ENCODE measurements at regions not wholly inside any gene's neighbourhood (a gene's known extent, or its start where the extent isn't known, plus 50 kb on each side); places are given as distances from the start of the nearest gene placed in this dataset.

DNA sequence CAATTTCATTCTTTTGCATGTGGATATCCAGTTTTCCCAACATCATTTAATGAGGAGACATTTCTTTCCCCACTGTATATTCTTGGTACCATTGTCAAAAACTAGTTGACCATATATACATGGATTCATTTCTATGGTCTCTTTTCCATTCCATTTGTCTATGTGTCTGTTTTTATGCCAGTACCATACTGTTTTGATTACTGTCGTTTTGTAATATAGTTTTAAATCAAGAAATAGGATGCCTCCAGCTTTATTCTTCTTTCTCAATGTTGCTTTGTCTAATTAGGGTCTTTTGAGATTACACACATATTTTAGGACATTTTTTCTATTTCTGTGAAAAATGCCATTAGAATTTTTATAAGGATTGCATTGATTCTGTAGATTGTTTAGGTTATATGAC, 177.5 kb upstream of the POU2AF2 start:
- no peak overlapping the region for H3K4me3 Mint-ChIP-seq (ENCODE audit: unreplicated experiment)
- no peaks in the 10 kb centered on the region for H3K36me3 Mint-ChIP-seq (ENCODE audit: insufficient read depth, unreplicated experiment)
- H3K27ac Mint-ChIP-seq (ENCODE audit: low read depth, unreplicated experiment): no peak overlapping the region
- intact Hi-C loops (cut with micrococcal nuclease): no loop called here
- no TSS peak for BruUV-seq (replicated peaks)
- H3K27me3 Mint-ChIP-seq (ENCODE audit: insufficient read depth, unreplicated experiment): no peaks in the 10 kb centered on the region
- no peaks in the 10 kb centered on the region for H3K4me1 Mint-ChIP-seq (ENCODE audit: insufficient read depth, unreplicated experiment)
- POLR2A ChIA-PET: no interaction called here
- CTCF ChIA-PET: no interaction called here
- H3K9me3 Mint-ChIP-seq (ENCODE audit: unreplicated experiment): peaks cover 14% of the 10 kb centered on the region
- TF ChIP-seq, protein P1, sequence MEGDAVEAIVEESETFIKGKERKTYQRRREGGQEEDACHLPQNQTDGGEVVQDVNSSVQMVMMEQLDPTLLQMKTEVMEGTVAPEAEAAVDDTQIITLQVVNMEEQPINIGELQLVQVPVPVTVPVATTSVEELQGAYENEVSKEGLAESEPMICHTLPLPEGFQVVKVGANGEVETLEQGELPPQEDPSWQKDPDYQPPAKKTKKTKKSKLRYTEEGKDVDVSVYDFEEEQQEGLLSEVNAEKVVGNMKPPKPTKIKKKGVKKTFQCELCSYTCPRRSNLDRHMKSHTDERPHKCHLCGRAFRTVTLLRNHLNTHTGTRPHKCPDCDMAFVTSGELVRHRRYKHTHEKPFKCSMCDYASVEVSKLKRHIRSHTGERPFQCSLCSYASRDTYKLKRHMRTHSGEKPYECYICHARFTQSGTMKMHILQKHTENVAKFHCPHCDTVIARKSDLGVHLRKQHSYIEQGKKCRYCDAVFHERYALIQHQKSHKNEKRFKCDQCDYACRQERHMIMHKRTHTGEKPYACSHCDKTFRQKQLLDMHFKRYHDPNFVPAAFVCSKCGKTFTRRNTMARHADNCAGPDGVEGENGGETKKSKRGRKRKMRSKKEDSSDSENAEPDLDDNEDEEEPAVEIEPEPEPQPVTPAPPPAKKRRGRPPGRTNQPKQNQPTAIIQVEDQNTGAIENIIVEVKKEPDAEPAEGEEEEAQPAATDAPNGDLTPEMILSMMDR (IDR thresholded peaks at IDR 0.05; ENCODE audit: unreplicated experiment): no peak
- DNase-seq (ENCODE audit: unreplicated experiment): no peak

DNA sequence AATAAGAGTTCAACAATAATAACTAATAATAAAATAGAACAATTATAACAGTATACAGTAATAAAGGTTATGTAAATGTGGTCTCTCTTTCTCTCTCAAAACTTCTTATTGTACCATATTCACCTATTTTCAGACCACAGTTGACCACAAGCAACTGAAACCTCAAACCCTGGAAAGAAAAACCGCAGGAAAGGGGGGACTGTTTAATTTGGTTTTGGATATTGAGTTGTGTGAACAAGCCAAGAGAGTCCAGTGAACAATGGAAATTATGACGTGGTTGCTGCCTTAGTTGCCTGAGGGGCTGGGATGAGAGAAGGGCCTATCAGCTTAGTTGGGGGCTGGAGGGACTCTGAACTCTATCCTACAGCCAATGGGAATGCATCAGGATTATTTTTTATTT, 178.7 kb upstream of the POU2AF2 start:
- H3K27ac Mint-ChIP-seq (ENCODE audit: low read depth, unreplicated experiment): no peak overlapping the region
- no peaks in the 10 kb centered on the region for H3K36me3 Mint-ChIP-seq (ENCODE audit: insufficient read depth, unreplicated experiment)
- TF ChIP-seq, protein P1 (IDR thresholded peaks at IDR 0.05; ENCODE audit: unreplicated experiment): no peak
- H3K4me3 Mint-ChIP-seq (ENCODE audit: unreplicated experiment): no peak overlapping the region
- no peak for DNase-seq (ENCODE audit: unreplicated experiment)
- H3K9me3 Mint-ChIP-seq (ENCODE audit: unreplicated experiment): peaks cover 14% of the 10 kb centered on the region
- H3K27me3 Mint-ChIP-seq (ENCODE audit: insufficient read depth, unreplicated experiment): no peaks in the 10 kb centered on the region
- POLR2A ChIA-PET: no interaction called here
- intact Hi-C loops (cut with micrococcal nuclease): no loop called here
- CTCF ChIA-PET: no interaction called here
- BruUV-seq (replicated peaks): no TSS peak
- no peaks in the 10 kb centered on the region for H3K4me1 Mint-ChIP-seq (ENCODE audit: insufficient read depth, unreplicated experiment)

DNA sequence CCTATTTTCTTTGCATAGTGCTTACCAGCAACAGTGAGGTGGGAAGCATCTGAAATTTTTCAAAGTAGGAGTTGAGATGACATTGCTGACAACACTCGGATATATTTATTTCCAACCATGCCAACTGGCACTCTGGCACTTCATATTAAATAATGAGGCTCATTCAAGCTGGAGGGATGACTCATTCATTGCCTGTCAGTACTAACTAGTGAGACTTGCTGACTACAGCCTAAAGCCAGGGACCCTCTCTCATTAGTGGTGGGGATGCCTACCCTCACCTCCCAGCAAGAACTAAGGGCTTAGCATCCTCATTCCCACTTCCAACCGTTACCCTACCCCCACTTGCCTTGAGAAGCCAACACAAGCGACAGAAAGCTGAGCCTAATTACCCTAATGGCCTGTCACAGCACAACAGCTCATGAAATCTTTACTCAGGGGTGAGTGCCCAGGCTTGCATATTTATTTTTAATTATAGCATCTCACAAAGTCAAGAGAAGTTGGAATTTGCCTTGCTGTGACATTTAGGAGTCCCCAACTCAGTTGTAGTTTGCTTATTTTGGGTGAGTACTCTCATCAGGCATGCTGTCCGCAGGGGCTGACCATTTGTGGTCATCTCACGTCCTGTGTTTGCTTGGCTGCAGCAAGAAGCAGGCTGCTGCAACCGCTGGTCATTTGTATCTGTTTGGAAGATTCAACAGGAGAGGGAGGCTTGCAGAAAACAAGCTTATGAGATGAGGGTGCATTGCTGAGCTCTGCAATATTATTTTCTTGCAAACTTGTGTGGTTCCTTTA, 181.6 kb upstream of the POU2AF2 start:
- BruUV-seq (replicated peaks): no TSS peak
- Mint-ChIP-seq H3K27ac (ENCODE audit: low read depth, unreplicated experiment) (no peak overlapping the region), H3K9me3 (ENCODE audit: unreplicated experiment) (peaks cover 1% of the 10 kb centered on the region), H3K36me3 (ENCODE audit: insufficient read depth, unreplicated experiment) (no peaks in the 10 kb centered on the region), H3K27me3 (ENCODE audit: insufficient read depth, unreplicated experiment) (no peaks in the 10 kb centered on the region), H3K4me1 (ENCODE audit: insufficient read depth, unreplicated experiment) (peaks cover 9% of the 10 kb centered on the region), H3K4me3 (ENCODE audit: unreplicated experiment) (no peak overlapping the region)
- ChIA-PET POLR2A (no interaction called here), CTCF (interaction anchor here (0.7 kb wide), 1 partner anchor 912 kb away, joined by 3 read pairs; no protein-coding TSS in a partner anchor)
- peak; percentile 23 for DNase-seq (ENCODE audit: unreplicated experiment)
- intact Hi-C loops (cut with micrococcal nuclease): no loop called here
- TF ChIP-seq, protein P1 (IDR thresholded peaks at IDR 0.05; ENCODE audit: unreplicated experiment): no peak

DNA sequence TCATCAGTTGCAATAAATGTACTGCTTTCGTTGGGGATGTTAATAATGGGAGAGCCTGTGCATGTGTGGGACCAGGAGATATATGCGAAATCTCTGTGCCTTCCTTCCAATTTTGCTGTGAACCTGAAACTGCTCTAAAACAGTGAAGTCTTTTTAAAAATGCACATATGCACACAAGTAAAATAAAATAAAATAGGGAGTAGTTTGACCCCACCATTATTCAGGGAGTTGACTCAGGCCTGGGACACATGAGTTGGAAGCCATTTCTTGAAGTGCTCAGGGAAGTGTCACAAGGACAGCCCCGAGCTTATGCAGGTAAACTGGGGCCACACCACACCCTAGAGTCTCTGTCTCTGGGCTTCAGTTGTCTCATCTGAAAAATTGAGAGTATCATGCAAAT, 183.1 kb upstream of the POU2AF2 start:
- Mint-ChIP-seq H3K4me3 (ENCODE audit: unreplicated experiment) (no peak overlapping the region), H3K36me3 (ENCODE audit: insufficient read depth, unreplicated experiment) (no peaks in the 10 kb centered on the region), H3K9me3 (ENCODE audit: unreplicated experiment) (no peaks in the 10 kb centered on the region), H3K4me1 (ENCODE audit: insufficient read depth, unreplicated experiment) (peaks cover 9% of the 10 kb centered on the region), H3K27ac (ENCODE audit: low read depth, unreplicated experiment) (no peak overlapping the region), H3K27me3 (ENCODE audit: insufficient read depth, unreplicated experiment) (no peaks in the 10 kb centered on the region)
- intact Hi-C loops (cut with micrococcal nuclease): no loop called here
- TF ChIP-seq, protein P1 (IDR thresholded peaks at IDR 0.05; ENCODE audit: unreplicated experiment): no peak
- DNase-seq (ENCODE audit: unreplicated experiment): no peak
- CTCF ChIA-PET: no interaction called here
- POLR2A ChIA-PET: no interaction called here
- BruUV-seq (replicated peaks): no TSS peak
